Hepatocyte (in vitro differentiated cells): ENCODE measurements at regions not wholly inside any gene's neighbourhood (a gene's known extent, or its start where the extent isn't known, plus 50 kb on each side); places are given as distances from the start of the nearest gene placed in this dataset.
A peak's percentile ranks its signal among the peaks of the same experiment; 100 is the strongest.

Experiments
- DNase-seq: peaks from one replicate; pipeline ENCODE4 v3.0.0-alpha.2; 2016; ENCODE audit warnings: low spot score
- H2AFZ ChIP-seq: fragments of 200-600 bp; sonication (generic); 2 replicates; pipeline ENCODE4 v1.6.0; 2016; ENCODE audit warnings: antibody characterized with exemption, mild to moderate bottlenecking
- H3K27ac ChIP-seq: fragments of 200-600 bp; sonication (generic); 2 replicates; pipeline ENCODE4 v1.5.1; 2016; ENCODE audit warnings: mild to moderate bottlenecking
- H3K27me3 ChIP-seq: fragments of 200-600 bp; sonication (generic); 2 replicates; pipeline ENCODE4 v1.6.1; 2016
- H3K36me3 ChIP-seq: fragments of 200-600 bp; sonication (generic); replicated peaks from 2 replicates; pipeline ENCODE4 v1.5.1; 2016; ENCODE audit warnings: low read depth; ENCODE audit not compliant: insufficient read depth
- H3K4me1 ChIP-seq: fragments of 200-600 bp; sonication (generic); 2 replicates; pipeline ENCODE4 v1.5.1; 2016; ENCODE audit warnings: mild to moderate bottlenecking, moderate library complexity; ENCODE audit not compliant: insufficient read depth
- H3K4me2 ChIP-seq: fragments of 200-600 bp; sonication (generic); 2 replicates; pipeline ENCODE4 v1.6.0; 2016
- H3K4me3 ChIP-seq: fragments of 200-600 bp; sonication (generic); 2 replicates; pipeline ENCODE4 v1.5.1; 2016; ENCODE audit warnings: mild to moderate bottlenecking
- H3K79me2 ChIP-seq: fragments of 200-600 bp; sonication (generic); 2 replicates; pipeline ENCODE4 v1.6.0; 2017; ENCODE audit warnings: mild to moderate bottlenecking
- H3K9me2 ChIP-seq: fragments of 200-600 bp; sonication (generic); replicated peaks from 2 replicates; pipeline ENCODE4 v1.6.0; 2017; ENCODE audit warnings: mild to moderate bottlenecking; ENCODE audit not compliant: insufficient read depth
- H3K9me3 ChIP-seq: fragments of 200-600 bp; sonication (generic); 2 replicates; pipeline ENCODE4 v1.5.1; 2016; ENCODE audit warnings: low read depth, mild to moderate bottlenecking
- H4K20me1 ChIP-seq: fragments of 200-600 bp; sonication (generic); 2 replicates; pipeline ENCODE4 v1.6.0; 2016; ENCODE audit warnings: mild to moderate bottlenecking; ENCODE audit not compliant: insufficient read depth, poor library complexity, severe bottlenecking
- EZH2 ChIP-seq: fragments of 200-600 bp; sonication (generic); IDR thresholded peaks from 2 replicates; pipeline ENCODE4 v1.6.1; 2016; ENCODE audit warnings: antibody characterized with exemption, mild to moderate bottlenecking, borderline replicate concordance
- EZH2phosphoT487 ChIP-seq: fragments of 200-600 bp; sonication (generic); IDR thresholded peaks from one replicate; pipeline ENCODE4 v1.6.1; 2018; ENCODE audit warnings: antibody characterized with exemption, mild to moderate bottlenecking, low read depth, moderate library complexity; ENCODE audit not compliant: unreplicated experiment, severe bottlenecking
- WGBS: methylation state at CpG from one replicate; pipeline ENCODE4 v1.1.6; 2016; ENCODE audit warnings: low lambda C conversion rate; ENCODE audit errors: missing lambda C conversion rate; 5-methylcytosine and 5-hydroxymethylcytosine counted together
- TF ChIP-seq, protein P1 (sequence below): fragments of 200-600 bp; sonication (generic); IDR thresholded peaks from 2 replicates; pipeline ENCODE4 v1.5.1; 2016; ENCODE audit warnings: antibody characterized with exemption, mild to moderate bottlenecking; ENCODE audit not compliant: poor library complexity

DNA sequence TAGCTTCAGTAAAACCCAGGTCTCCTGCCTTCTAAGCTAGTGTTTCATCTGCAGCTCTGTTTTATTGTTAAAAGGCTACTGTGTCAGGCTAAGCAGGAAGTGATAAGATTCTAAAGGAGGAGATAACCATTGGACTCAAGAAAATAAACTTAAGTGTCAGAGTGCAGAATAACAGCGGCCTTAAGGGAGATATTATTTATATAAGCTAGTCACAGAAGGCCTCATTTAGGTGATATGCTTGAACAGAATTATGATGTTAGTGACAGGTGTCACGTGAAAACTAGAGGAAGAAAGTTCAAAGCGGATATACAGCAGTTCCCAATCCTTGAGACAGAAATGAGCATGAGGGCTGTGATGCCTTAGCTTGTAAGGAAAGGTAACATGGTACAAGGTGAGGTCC lies 373.4 kb downstream of the FOXG1 start:
- H3K4me1 ChIP-seq = no peaks in the 10 kb centered on the region
- H3K9me2 ChIP-seq = no peaks in the 10 kb centered on the region
- no peaks in the 10 kb centered on the region for H3K79me2 ChIP-seq
- peak; percentile 5 for DNase-seq
- H2AFZ ChIP-seq = no peak overlapping the region
- no peak overlapping the region for H3K4me2 ChIP-seq
- TF ChIP-seq EZH2 = no peak
- no peak for TF ChIP-seq EZH2phosphoT487
- TF ChIP-seq, protein P1, sequence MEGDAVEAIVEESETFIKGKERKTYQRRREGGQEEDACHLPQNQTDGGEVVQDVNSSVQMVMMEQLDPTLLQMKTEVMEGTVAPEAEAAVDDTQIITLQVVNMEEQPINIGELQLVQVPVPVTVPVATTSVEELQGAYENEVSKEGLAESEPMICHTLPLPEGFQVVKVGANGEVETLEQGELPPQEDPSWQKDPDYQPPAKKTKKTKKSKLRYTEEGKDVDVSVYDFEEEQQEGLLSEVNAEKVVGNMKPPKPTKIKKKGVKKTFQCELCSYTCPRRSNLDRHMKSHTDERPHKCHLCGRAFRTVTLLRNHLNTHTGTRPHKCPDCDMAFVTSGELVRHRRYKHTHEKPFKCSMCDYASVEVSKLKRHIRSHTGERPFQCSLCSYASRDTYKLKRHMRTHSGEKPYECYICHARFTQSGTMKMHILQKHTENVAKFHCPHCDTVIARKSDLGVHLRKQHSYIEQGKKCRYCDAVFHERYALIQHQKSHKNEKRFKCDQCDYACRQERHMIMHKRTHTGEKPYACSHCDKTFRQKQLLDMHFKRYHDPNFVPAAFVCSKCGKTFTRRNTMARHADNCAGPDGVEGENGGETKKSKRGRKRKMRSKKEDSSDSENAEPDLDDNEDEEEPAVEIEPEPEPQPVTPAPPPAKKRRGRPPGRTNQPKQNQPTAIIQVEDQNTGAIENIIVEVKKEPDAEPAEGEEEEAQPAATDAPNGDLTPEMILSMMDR = no peak
- H3K9me3 ChIP-seq = no peaks in the 10 kb centered on the region
- H3K27me3 ChIP-seq = no peaks in the 10 kb centered on the region
- no peak overlapping the region for H3K4me3 ChIP-seq
- no peak overlapping the region for H3K27ac ChIP-seq
- no peaks in the 10 kb centered on the region for H3K36me3 ChIP-seq
- 69% methylated on average over 3 of the region's 3 CpGs for WGBS
- no peaks in the 10 kb centered on the region for H4K20me1 ChIP-seq

DNA sequence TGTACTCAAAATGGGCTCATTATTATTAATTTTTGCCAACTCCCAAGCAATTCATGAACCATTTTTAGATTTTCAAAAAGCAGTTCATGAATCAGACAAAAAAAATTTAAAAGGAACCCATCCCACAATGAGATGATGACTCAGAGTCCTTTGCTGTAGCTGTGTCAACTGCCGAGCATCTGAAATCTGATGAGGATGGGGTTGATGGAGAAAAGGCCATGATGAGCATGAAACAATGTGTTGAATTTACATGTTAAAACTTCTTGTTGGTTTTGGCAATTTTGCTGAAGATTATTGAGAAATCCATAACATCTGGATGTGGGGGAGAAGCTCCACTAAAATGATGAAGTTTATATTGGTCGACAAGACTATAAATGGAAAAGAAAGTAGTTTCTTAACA lies 378.0 kb downstream of the FOXG1 start:
- Histone ChIP-seq H3K79me2 (no peaks in the 10 kb centered on the region), H3K9me2 (no peaks in the 10 kb centered on the region), H3K4me1 (no peaks in the 10 kb centered on the region), H3K36me3 (no peaks in the 10 kb centered on the region), H3K4me3 (no peak overlapping the region), H4K20me1 (no peaks in the 10 kb centered on the region), H3K27ac (no peak overlapping the region), H3K4me2 (no peak overlapping the region), H3K27me3 (no peaks in the 10 kb centered on the region), H2AFZ (no peak overlapping the region), H3K9me3 (no peaks in the 10 kb centered on the region)
- DNase-seq = no peak
- 65% methylated on average over 2 of the region's 2 CpGs for WGBS
- TF ChIP-seq EZH2phosphoT487 (no peak), EZH2 (no peak)
- TF ChIP-seq, protein P1 = no peak

DNA sequence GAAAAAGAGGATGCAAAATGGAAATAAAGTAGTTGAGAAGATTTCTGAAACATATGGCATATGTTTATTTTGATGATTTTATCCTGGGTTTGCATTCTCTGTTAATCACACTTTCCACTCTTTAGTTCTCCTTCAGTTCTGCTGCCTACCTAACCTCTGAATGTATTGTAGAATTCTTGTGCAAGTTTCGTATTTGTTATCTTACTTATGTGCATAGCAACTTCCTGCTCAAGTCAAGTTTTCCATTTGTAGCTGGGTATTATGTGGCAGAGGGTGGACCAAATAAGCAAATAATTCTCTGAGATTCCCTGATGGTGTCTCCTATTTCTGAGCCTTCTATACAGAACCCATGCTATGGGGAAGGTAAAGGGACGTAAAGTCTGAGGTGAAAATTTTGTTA lies 381.6 kb downstream of the FOXG1 start:
- Histone ChIP-seq H3K36me3 (no peaks in the 10 kb centered on the region), H3K4me3 (no peak overlapping the region), H4K20me1 (no peaks in the 10 kb centered on the region), H3K4me2 (no peak overlapping the region), H3K27me3 (no peaks in the 10 kb centered on the region), H3K79me2 (no peaks in the 10 kb centered on the region), H3K9me2 (no peaks in the 10 kb centered on the region), H3K9me3 (no peaks in the 10 kb centered on the region), H3K4me1 (no peaks in the 10 kb centered on the region), H2AFZ (no peak overlapping the region), H3K27ac (no peak overlapping the region)
- DNase-seq = no peak
- WGBS = 87% methylated on average over 2 of the region's 2 CpGs
- TF ChIP-seq EZH2phosphoT487 = no peak
- TF ChIP-seq, protein P1 = no peak
- TF ChIP-seq EZH2 = no peak

DNA sequence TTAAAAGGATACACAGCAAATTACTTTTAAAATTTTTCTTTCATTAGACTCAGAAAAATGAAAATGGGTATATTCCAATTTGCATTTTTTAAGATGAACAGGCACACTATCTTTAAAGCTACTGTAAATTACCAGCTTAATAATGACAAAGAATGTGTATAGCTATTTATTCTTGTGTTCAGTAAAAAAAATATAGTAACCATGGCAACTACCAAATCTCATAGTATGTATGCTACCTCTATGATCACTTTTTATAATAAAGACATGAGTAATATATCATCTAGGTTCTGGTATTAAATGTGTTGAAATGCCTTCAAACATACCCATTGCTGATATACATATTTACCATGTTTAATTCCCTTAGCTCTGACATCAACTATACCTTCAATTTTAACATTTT lies 383.2 kb downstream of the FOXG1 start:
- Histone ChIP-seq H3K27me3 (no peaks in the 10 kb centered on the region), H3K4me3 (no peak overlapping the region), H3K9me3 (no peaks in the 10 kb centered on the region), H3K4me1 (no peaks in the 10 kb centered on the region), H4K20me1 (no peaks in the 10 kb centered on the region), H3K36me3 (no peaks in the 10 kb centered on the region), H2AFZ (no peak overlapping the region), H3K9me2 (no peaks in the 10 kb centered on the region), H3K4me2 (no peak overlapping the region), H3K79me2 (no peaks in the 10 kb centered on the region), H3K27ac (no peak overlapping the region)
- DNase-seq = no peak
- TF ChIP-seq EZH2 = no peak
- TF ChIP-seq, protein P1 = no peak
- TF ChIP-seq EZH2phosphoT487 = no peak
